ENCODE measurements at regions not wholly inside any gene's neighbourhood (a gene's known extent, or its start where the extent isn't known, plus 50 kb on each side); places are given as distances from the start of the nearest gene placed in this dataset.

DNA sequence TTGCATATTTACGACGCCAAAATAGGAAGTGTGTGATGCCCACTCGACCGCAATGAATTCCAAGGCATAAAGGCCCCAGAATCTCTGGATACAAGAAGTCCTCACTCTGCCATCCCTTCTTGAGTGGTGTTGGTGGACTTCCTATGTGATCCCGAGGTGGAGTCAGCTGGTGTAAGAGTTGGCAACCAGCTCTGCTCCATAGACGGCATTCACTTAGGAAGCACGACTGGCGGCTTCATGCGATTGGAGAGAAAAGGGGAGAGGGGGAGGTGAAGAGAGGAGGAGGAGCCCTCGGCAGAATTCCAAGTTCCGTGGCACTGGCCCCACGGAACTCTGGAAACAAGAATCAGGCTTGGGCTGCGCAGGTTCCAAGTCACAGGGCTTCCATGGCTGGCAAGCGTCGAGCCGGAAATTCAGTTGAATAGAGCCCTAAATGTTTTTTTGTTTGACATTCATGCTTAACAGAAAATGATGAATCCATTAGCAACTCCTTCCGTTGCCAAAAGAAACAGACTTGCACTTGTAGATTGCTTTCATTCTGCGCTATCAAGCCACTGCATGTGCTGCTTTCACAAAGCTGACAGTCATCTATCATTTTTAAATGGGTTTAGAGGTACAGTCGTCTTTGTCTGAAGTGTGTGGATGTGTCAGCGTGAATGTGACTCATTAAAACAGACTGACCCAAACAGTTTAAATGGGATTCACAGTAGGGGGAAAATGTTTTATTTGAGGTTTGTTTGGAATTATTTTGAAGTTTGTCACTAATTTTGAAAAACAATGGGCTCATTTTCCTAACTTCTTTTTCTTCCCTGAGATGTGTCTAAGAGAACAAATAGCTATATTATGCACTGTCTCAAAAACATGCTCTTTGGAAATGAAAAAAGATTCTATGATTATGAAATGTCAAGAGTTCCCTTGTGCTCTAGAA is 428.3 kb upstream of the ATP11B start:
- Histone ChIP-seq H3K9me2 (replicated peaks; ENCODE audit: control insufficient read depth, low read length) (no peaks in the 10 kb centered on the region), H3K4me3 (ENCODE audit: low read length) (no peak overlapping the region), H3F3A (ENCODE audit: control insufficient read depth, insufficient read depth) (no peaks in the 10 kb centered on the region), H3K27ac (ENCODE audit: low read depth, low read length) (no peak overlapping the region), H3K36me3 (ENCODE audit: control insufficient read depth, low read length) (no peaks in the 10 kb centered on the region), H4K20me1 (ENCODE audit: control insufficient read depth, insufficient read depth, low read depth, low read length) (no peaks in the 10 kb centered on the region), H3K4me1 (ENCODE audit: control insufficient read depth, low read length) (no peaks in the 10 kb centered on the region), H3K27me3 (ENCODE audit: control insufficient read depth, low read length) (no peaks in the 10 kb centered on the region), H3K4me2 (ENCODE audit: low read length) (no peak overlapping the region), H3K79me2 (ENCODE audit: control insufficient read depth, low read length) (no peaks in the 10 kb centered on the region), H3K9me3 (ENCODE audit: control insufficient read depth, insufficient read depth, low read length) (no peaks in the 10 kb centered on the region)
- TF ChIP-seq, protein P1, sequence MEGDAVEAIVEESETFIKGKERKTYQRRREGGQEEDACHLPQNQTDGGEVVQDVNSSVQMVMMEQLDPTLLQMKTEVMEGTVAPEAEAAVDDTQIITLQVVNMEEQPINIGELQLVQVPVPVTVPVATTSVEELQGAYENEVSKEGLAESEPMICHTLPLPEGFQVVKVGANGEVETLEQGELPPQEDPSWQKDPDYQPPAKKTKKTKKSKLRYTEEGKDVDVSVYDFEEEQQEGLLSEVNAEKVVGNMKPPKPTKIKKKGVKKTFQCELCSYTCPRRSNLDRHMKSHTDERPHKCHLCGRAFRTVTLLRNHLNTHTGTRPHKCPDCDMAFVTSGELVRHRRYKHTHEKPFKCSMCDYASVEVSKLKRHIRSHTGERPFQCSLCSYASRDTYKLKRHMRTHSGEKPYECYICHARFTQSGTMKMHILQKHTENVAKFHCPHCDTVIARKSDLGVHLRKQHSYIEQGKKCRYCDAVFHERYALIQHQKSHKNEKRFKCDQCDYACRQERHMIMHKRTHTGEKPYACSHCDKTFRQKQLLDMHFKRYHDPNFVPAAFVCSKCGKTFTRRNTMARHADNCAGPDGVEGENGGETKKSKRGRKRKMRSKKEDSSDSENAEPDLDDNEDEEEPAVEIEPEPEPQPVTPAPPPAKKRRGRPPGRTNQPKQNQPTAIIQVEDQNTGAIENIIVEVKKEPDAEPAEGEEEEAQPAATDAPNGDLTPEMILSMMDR (IDR thresholded peaks at IDR 0.05; ENCODE audit: low read depth, low read length, poor library complexity, severe bottlenecking), result no peak
- TF ChIP-seq EZH2phosphoT487 (IDR thresholded peaks at IDR 0.05; ENCODE audit: borderline replicate concordance, low read length), result no peak

DNA sequence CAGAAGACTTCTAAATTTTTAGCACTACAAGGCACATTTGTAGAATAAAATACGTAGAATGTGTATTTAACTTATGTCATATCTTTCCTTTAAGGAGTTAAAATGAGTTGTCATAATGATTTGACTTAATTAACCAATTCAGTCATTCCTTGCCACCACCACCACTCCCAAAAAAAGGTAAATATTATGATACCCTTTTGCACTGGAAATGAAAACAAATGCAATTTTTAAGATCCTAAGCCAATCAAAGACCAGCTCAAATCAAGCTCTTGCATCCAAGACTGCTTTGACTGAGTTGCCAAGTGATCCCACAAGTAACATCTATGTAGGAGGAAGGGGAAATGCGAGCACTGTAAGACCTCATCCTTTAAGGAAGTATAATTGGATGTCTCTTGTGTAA is 426.6 kb upstream of the ATP11B start:
- Histone ChIP-seq H3K36me3 (ENCODE audit: control insufficient read depth, low read length) (no peaks in the 10 kb centered on the region), H3K79me2 (ENCODE audit: control insufficient read depth, low read length) (no peaks in the 10 kb centered on the region), H3K4me3 (ENCODE audit: low read length) (no peak overlapping the region), H3F3A (ENCODE audit: control insufficient read depth, insufficient read depth) (no peaks in the 10 kb centered on the region), H3K27me3 (ENCODE audit: control insufficient read depth, low read length) (no peaks in the 10 kb centered on the region), H3K4me2 (ENCODE audit: low read length) (no peak overlapping the region), H3K4me1 (ENCODE audit: control insufficient read depth, low read length) (no peaks in the 10 kb centered on the region), H3K9me3 (ENCODE audit: control insufficient read depth, insufficient read depth, low read length) (no peaks in the 10 kb centered on the region), H3K27ac (ENCODE audit: low read depth, low read length) (no peak overlapping the region), H4K20me1 (ENCODE audit: control insufficient read depth, insufficient read depth, low read depth, low read length) (no peaks in the 10 kb centered on the region), H3K9me2 (replicated peaks; ENCODE audit: control insufficient read depth, low read length) (no peaks in the 10 kb centered on the region)
- no peak for TF ChIP-seq EZH2phosphoT487 (IDR thresholded peaks at IDR 0.05; ENCODE audit: borderline replicate concordance, low read length)
- TF ChIP-seq, protein P1 (IDR thresholded peaks at IDR 0.05; ENCODE audit: low read depth, low read length, poor library complexity, severe bottlenecking), result no peak

DNA sequence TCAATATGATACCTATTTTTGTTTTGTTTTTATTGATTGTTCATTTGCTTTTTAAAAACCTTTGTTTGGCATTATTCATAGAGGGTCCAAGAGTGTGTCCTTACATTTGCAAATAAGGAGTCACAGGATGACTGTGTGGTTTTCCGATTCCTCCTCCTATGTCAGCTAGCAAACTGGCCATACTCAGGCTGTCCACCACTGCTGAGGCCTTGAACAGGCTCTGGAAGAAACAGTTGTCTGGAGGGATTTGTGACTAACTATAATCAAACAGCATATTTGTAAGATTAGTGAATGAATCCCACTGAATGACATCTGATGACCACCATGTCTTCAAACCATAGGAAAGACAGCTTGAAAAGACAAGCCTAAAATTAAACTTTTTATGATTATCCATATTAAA is 423.4 kb upstream of the ATP11B start:
- Histone ChIP-seq H3K4me2 (ENCODE audit: low read length) (no peak overlapping the region), H3K4me1 (ENCODE audit: control insufficient read depth, low read length) (no peaks in the 10 kb centered on the region), H3K4me3 (ENCODE audit: low read length) (no peak overlapping the region), H3K36me3 (ENCODE audit: control insufficient read depth, low read length) (no peaks in the 10 kb centered on the region), H3K9me3 (ENCODE audit: control insufficient read depth, insufficient read depth, low read length) (no peaks in the 10 kb centered on the region), H3K9me2 (replicated peaks; ENCODE audit: control insufficient read depth, low read length) (no peaks in the 10 kb centered on the region), H3K27me3 (ENCODE audit: control insufficient read depth, low read length) (no peaks in the 10 kb centered on the region), H3F3A (ENCODE audit: control insufficient read depth, insufficient read depth) (no peaks in the 10 kb centered on the region), H3K27ac (ENCODE audit: low read depth, low read length) (no peak overlapping the region), H4K20me1 (ENCODE audit: control insufficient read depth, insufficient read depth, low read depth, low read length) (no peaks in the 10 kb centered on the region), H3K79me2 (ENCODE audit: control insufficient read depth, low read length) (no peaks in the 10 kb centered on the region)
- no peak for TF ChIP-seq EZH2phosphoT487 (IDR thresholded peaks at IDR 0.05; ENCODE audit: borderline replicate concordance, low read length)
- TF ChIP-seq, protein P1 (IDR thresholded peaks at IDR 0.05; ENCODE audit: low read depth, low read length, poor library complexity, severe bottlenecking), result no peak
